ACC112 (cell line): ENCODE measurements at regions not wholly inside any gene's neighbourhood (a gene's known extent, or its start where the extent isn't known, plus 50 kb on each side); places are given as distances from the start of the nearest gene placed in this dataset.

Source experiments
- H2AFZ ChIP-seq: fragments of 200-600 bp; sonication (generic); one replicate; pipeline ENCODE4 v1.6.0; 2017; ENCODE audit warnings: antibody characterized with exemption, low read length; ENCODE audit not compliant: unreplicated experiment
- H3K27ac ChIP-seq: fragments of 200-600 bp; sonication (generic); 2 replicates; pipeline ENCODE4 v1.5.1; 2014; ENCODE audit warnings: low read depth, mild to moderate bottlenecking, antibody characterized with exemption, low read length, moderate library complexity
- H3K27me3 ChIP-seq: fragments of 200-600 bp; sonication (generic); 2 replicates; pipeline ENCODE4 v1.6.1; 2014; ENCODE audit warnings: mild to moderate bottlenecking, antibody characterized with exemption, low read length, moderate library complexity, mixed read lengths; ENCODE audit not compliant: insufficient read depth
- H3K36me3 ChIP-seq: fragments of 200-600 bp; sonication (generic); 2 replicates; pipeline ENCODE4 v1.6.1; 2016; ENCODE audit warnings: mild to moderate bottlenecking, antibody characterized with exemption, low read length, moderate library complexity, mixed read lengths; ENCODE audit not compliant: insufficient read depth
- H3K4me1 ChIP-seq: fragments of 200-600 bp; sonication (generic); one replicate; pipeline ENCODE4 v1.6.1; 2016; ENCODE audit warnings: low read length, mixed read lengths; ENCODE audit not compliant: insufficient read depth, unreplicated experiment, control insufficient read depth
- H3K4me3 ChIP-seq: fragments of 200-600 bp; sonication (generic); 2 replicates; pipeline ENCODE4 v1.5.1; 2014; ENCODE audit warnings: mild to moderate bottlenecking, low read depth, low read length
- H3K79me2 ChIP-seq: fragments of 200-600 bp; sonication (generic); one replicate; pipeline ENCODE4 v1.6.0; 2016; ENCODE audit warnings: low read length; ENCODE audit not compliant: control insufficient read depth, unreplicated experiment, insufficient read depth

DNA sequence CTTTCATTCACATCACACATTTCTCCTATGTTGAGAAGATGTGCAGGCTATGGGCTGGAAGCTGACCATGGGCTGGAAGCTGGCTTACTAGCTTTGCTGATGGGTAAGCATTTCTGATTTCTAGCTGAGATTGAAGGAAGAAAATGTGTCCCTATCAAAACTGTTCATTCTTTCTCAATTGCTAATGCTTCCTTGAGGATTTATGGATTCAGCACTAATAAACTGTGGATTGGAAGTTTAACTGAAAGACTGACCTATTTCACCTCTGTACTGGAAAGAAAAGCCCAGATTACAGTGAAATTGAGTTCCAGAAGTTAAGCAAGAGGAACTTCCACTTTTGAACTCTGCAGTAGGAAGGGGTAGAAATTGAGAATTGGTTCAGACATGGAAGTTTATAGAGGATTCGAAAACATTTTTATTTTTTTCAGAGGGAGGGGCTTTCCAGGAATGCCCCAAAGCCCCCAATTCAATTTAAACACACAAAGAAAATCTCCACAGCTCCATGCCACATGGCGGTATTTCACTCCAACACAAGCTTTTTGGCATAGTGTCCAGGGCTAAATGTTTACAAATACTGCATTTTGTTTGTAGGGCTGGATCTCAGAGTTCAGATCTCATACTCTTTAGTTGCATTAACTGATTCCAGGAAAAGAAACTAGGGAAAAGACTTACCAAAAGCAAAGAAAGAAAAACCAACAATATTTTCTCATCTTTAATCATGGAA is 61.2 kb upstream of the ARGLU1 start:
- no peak overlapping the region for H3K4me3 ChIP-seq
- H3K4me1 ChIP-seq: no peaks in the 10 kb centered on the region
- no peaks in the 10 kb centered on the region for H3K79me2 ChIP-seq
- H3K27ac ChIP-seq: no peak overlapping the region
- no peak overlapping the region for H2AFZ ChIP-seq
- H3K36me3 ChIP-seq: no peaks in the 10 kb centered on the region
- peaks cover 61% of the 10 kb centered on the region for H3K27me3 ChIP-seq

DNA sequence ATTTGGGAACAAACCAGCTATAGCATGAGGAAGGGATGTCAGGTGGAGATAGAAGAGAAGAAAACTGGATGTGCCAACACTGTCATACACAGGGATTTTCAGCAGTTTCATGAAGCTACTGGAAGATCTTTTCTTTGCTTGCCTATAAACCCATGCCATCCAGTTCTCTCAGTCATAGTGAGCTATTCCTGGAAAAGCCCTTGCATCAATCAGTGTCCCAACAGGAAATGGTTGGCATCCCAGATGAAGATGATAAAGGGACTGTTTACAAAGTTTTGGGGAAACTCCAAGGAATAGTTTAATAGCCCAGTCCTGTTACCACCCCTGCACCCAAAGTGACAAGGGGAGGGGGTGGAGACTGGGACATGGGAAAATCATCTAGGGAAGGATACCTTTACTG is 58.5 kb upstream of the ARGLU1 start:
- Histone ChIP-seq H3K27me3 (peaks cover 82% of the 10 kb centered on the region), H2AFZ (no peak overlapping the region)

DNA sequence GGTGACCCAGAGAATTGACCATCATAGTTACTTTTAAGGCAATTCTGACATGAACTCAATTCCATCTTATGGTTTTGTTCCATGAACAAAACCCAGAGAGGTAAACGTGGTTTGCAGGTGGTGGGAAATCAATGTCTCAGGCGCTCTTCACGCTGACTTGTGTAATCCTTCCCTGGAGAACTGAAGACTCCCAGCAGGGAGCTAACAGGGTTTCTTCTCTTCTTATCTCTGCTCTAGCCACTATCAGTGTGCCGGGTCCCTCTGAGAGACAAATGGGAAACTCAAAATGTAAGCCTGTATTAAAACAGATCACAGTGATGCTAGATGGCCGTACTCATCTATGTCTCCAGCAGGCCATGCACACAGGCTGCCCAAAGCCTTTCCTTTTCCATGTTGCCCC is 57.6 kb upstream of the ARGLU1 start:
- H3K79me2 ChIP-seq: no peaks in the 10 kb centered on the region
- no peak overlapping the region for H2AFZ ChIP-seq
- no peak overlapping the region for H3K4me3 ChIP-seq
- peaks cover 88% of the 10 kb centered on the region for H3K27me3 ChIP-seq
- no peaks in the 10 kb centered on the region for H3K36me3 ChIP-seq
- H3K4me1 ChIP-seq: no peaks in the 10 kb centered on the region
- H3K27ac ChIP-seq: no peak overlapping the region

More for the DNA sequence above, 58.5 kb upstream of the ARGLU1 start:
- Histone ChIP-seq H3K4me3 (no peak overlapping the region), H3K79me2 (no peaks in the 10 kb centered on the region), H3K27ac (no peak overlapping the region), H3K4me1 (no peaks in the 10 kb centered on the region), H3K36me3 (no peaks in the 10 kb centered on the region)

DNA sequence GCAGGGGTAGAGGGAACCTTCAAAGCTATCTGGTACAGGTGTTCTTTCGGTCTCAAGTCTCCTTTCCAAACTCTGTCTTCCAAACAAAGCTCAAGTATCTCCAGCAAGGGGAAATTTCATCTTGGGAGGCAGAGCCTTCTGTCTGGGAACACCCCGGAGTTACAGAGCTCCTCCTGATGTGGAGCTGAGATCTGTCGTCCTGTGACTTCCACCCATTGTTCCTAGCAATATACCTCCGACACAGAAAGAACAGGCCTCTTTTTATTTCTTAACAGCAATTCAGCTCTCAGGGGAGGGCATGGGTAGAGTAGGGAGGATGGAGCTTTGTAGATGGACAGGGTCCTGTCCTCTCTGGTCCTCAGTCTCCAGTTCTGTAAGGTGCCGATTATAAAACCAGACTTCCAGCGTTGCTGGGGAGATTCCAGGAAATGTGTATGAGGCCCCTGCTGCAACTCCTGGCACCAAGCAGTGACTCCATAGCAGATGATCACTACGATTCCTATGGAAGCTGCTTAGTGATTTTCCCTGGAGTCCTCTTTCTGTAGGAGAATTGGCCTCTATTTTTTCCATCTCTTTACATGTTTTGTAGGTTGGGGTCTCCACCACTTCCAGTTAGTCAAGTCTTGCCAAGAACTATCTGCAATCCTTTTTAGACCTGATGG is 56.0 kb upstream of the ARGLU1 start:
- H3K4me3 ChIP-seq: no peak overlapping the region
- H2AFZ ChIP-seq: no peak overlapping the region
- H3K79me2 ChIP-seq: no peaks in the 10 kb centered on the region
- no peak overlapping the region for H3K27ac ChIP-seq
- H3K4me1 ChIP-seq: peaks cover 3% of the 10 kb centered on the region
- no peaks in the 10 kb centered on the region for H3K36me3 ChIP-seq
- peaks cover 76% of the 10 kb centered on the region for H3K27me3 ChIP-seq

DNA sequence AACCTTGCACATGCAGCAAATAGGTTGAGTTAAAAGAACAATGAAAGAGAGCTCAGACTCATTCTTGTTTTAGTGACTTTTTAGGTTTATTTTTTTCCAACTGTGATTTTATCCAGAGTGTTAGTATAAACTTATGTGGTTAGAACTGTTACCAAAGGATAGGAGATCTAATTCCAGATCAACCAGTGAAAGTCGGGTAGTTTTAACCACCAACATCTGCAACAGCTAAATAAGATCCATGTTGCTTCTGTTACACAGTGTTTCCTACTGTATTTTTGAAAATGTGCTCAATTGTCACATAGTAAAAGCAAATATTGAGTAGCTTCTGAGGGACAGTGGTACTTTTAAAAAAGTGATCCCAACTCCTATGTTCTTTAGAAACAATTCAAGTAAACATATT is 53.9 kb upstream of the ARGLU1 start:
- Histone ChIP-seq H3K27ac (no peak overlapping the region), H3K79me2 (no peaks in the 10 kb centered on the region), H2AFZ (no peak overlapping the region), H3K36me3 (no peaks in the 10 kb centered on the region), H3K4me1 (peaks cover 3% of the 10 kb centered on the region), H3K27me3 (peaks cover 58% of the 10 kb centered on the region), H3K4me3 (no peak overlapping the region)

DNA sequence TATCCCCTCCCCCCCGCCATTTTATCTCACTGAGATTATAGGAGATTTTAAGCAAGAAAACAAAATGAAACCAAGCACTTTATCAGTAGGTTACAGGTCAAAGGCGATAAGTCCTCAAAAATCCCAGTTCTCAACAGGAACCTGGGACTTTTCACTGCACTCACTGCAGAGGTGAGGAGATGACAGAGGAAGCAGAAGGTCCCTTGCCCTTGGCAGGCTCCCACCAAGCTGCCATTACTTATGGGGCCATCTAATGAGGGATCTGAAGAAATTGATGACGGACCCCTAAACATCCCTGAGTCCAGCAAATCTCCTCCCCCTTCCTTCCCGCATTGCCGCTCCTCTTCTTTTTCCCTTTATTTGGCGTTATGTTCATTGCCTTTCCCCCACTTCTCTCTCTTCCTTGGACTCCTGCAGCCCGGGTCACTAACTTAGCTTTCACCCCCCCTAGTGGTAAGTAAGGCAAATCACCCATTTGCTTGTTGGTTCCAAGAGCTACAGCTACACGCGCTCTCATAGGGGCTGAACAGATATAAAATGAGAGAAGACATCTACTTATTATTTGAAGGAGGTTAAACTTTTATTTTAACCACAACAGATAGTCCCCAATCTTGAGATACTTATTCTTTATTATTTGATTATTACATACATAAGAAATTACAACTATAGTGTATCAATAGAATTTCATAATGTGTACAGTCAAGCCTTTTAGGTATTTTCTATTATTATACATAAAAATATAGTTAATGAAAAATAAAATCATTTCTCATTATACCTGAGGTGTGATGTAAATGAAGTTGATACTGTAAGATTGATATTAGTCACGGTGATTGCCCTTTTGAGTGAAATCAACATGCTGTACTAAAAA is 52.0 kb upstream of the ARGLU1 start:
- Histone ChIP-seq H3K27me3 (peaks cover 46% of the 10 kb centered on the region), H3K4me1 (peaks cover 3% of the 10 kb centered on the region), H2AFZ (no peak overlapping the region), H3K36me3 (no peaks in the 10 kb centered on the region), H3K4me3 (peak overlapping the region; percentile 47), H3K79me2 (no peaks in the 10 kb centered on the region), H3K27ac (no peak overlapping the region)
